Pancreas (tissue), 10 donors: ENCODE measurements at regions not wholly inside any gene's neighbourhood (a gene's known extent, or its start where the extent isn't known, plus 50 kb on each side); places are given as distances from the start of the nearest gene placed in this dataset.

ENCODE experiments used
- ATAC-seq, 4 donors: fragments of 200-7000 bp; cut with Tn5 transposase; one replicate each; pipeline versions ENCODE4 v1.8.0 to v1.9.1; 2020; ENCODE audit warnings: mild to moderate bottlenecking in 4 of 4, moderate library complexity in 4 of 4
- DNase-seq, 6 donors: peaks; one replicate each; pipeline ENCODE4 v3.0.0-alpha.2; 2020
- FAIRE-seq: peaks from 2 replicates; lab custom pipeline; 2012; peaks lifted over from hg19 to GRCh38; lab: Jason Lieb, UNC
- H3K27ac ChIP-seq, 4 donors: fragments of 200-600 bp; sonication (generic); 1 replicate in 3 of 4; 2 replicates in 1 of 4; pipeline versions ENCODE4 v1.5.0 to v1.8.0; 2020
- H3K27me3 ChIP-seq, 4 donors: fragments of 200-600 bp; one replicate each; pipeline ENCODE4 v1.8.0; 2021
- H3K36me3 ChIP-seq, 3 donors: fragments of 200-600 bp; sonication (generic) in 1 of 3; one replicate each; pipeline versions ENCODE4 v1.5.0 to v1.8.0; 2020 to 2021
- H3K4me1 ChIP-seq, 3 donors: fragments of 200-600 bp; one replicate each; pipeline ENCODE4 v1.8.0; 2021
- H3K4me3 ChIP-seq, 4 donors: fragments of 200-600 bp; sonication (generic) in 2 of 4; one replicate each; pipeline versions ENCODE4 v1.5.0 to v1.8.0; 2020 to 2021
- H3K9me3 ChIP-seq, 4 donors: fragments of 200-600 bp; one replicate each; pipeline ENCODE4 v1.8.0; 2021
- WGBS, 2 donors: extraction: QIAGEN DNeasy Blood & Tissue Kit; methylation state at CpG; one replicate each; pipeline ENCODE4 v1.1.7; 2013; 5-methylcytosine and 5-hydroxymethylcytosine counted together
- intact Hi-C, 3 donors: fragments of 100-400 bp; cut with DNase I; formaldehyde crosslinking; loops; one replicate each; pipeline versions ENCODE4 v1.11.1 to v1.14.2; 2022
- TF ChIP-seq, protein P1 (sequence below), 4 donors: fragments of 200-600 bp; sonication (generic) in 3 of 4; IDR thresholded peaks; one replicate each; pipeline versions ENCODE4 v1.5.0 to v1.8.0; 2021; ENCODE audit warnings: antibody characterized with exemption in 4 of 4
- donor health status: healthy with polysubstance abuse.
- donor health status: DM: no; HTN: no; CAD: no; lungs with moderate emphysema.
- donor health status: DM: no; HTN: no; CAD: no.
- donor health status: control.
- donor health status: control.
- donor health status: Bipolar disorder and iron deficiency.
- donor health status: DM: yes; HTN: yes; CAD: no.
- donor health status: DM: no; HTN: no; CAD: no.
- donor health status: DM: no; HTN: no; CAD: no.
- donor health status: DM: yes; HTN: yes; CAD: no.

DNA sequence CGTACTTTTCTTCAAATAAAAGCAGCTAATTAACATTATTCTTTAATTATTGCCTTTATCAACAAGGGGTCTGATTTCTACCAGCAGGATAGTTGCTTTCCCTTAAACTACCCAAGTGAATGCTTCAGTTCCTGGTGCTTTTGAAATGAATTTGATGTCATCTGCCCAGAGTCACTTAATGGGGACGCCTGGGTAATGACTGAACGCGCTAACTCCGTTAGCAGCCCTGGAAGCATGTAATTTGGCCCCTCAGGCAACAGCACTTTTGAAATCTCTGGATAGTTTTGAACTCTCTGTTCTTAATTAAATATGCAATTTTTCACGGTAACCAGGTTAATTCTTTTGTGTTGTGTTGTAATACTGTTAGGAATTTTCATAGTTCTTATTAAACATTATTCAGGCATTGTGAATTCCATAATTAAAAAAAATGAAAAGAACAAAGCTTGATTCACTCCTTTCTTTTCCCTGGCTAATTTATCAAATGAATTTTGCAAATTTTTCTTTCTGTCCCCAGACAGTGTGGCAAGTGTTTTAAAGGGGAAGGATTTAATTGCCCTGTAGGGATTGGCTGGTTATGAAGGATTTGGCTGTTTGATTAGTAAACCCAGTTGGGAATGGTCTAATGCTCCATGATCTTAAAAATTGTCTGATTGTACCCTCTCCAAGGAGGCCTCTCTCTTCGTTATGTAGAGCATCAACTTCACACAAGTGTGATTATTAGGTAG, 137.5 kb upstream of the MYL2 start:
- TF ChIP-seq, protein P1, sequence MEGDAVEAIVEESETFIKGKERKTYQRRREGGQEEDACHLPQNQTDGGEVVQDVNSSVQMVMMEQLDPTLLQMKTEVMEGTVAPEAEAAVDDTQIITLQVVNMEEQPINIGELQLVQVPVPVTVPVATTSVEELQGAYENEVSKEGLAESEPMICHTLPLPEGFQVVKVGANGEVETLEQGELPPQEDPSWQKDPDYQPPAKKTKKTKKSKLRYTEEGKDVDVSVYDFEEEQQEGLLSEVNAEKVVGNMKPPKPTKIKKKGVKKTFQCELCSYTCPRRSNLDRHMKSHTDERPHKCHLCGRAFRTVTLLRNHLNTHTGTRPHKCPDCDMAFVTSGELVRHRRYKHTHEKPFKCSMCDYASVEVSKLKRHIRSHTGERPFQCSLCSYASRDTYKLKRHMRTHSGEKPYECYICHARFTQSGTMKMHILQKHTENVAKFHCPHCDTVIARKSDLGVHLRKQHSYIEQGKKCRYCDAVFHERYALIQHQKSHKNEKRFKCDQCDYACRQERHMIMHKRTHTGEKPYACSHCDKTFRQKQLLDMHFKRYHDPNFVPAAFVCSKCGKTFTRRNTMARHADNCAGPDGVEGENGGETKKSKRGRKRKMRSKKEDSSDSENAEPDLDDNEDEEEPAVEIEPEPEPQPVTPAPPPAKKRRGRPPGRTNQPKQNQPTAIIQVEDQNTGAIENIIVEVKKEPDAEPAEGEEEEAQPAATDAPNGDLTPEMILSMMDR (IDR thresholded peaks at IDR 0.05) = no peak
- H3K27ac ChIP-seq = no peak overlapping the region
- WGBS, 2 donors = 59 to 67% methylated on average over 7 of the region's 7 CpGs

DNA sequence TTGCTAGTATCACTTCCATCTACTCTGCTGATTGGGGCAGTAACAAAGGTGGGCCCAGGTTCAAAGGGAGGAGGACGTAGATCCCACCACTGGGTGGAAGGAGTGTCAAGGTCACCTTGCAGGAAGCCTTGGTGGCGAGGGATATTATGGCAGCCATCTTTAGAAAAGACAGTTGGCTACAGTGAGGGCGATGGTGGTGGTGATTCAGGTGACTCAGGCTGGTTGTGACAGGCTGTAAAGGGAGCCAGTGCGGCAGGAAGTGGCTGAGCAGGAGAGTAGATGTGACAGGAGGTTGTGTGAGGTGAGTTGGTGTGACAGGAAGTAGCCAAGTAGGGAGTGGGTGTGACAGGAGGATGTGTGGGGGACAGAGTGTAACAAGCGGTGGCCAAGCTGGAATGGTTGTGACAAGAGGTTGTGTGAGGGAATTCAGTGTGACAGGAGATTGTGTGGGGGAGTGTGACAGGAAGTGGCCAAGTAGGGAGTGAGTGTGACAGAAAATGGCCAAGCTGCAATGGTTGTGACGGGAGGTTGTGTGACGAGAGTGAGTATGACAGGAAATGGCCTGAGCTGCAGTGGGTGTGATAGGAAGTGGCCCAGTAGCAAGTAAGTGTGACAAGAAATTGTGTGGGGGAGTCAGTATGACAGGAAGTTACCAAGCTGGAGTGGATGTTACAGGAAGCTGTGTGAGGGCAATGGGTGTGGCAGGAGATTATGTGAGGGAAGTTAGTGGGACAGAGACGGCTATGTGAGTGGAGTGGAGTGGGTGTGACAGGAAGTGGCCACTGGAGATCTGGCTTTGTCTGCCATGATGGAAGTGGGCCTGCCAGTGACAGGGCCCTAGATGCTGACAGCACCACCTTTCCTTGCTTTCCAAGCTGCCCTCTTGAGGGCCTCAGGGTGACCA, 136.5 kb upstream of the MYL2 start:
- Histone ChIP-seq H3K4me3 (no peak overlapping the region), H3K27me3 (no peaks in the 10 kb centered on the region), H3K4me1 (no peaks in the 10 kb centered on the region), H3K27ac (no peak overlapping the region), H3K36me3 (no peaks in the 10 kb centered on the region), H3K9me3 (no peaks in the 10 kb centered on the region)
- TF ChIP-seq, protein P1 (IDR thresholded peaks at IDR 0.05) = no peak
- DNase-seq = no peak
- WGBS, 2 donors = 89 to 90% methylated on average over 8 of the region's 8 CpGs
- peak in 1 of 4 donors; percentile 60 for ATAC-seq
- no peak for FAIRE-seq
- intact Hi-C loops = no loop called here

More for the DNA sequence above, 137.5 kb upstream of the MYL2 start:
- Histone ChIP-seq H3K36me3 (no peaks in the 10 kb centered on the region), H3K4me1 (no peaks in the 10 kb centered on the region), H3K4me3 (no peak overlapping the region), H3K9me3 (no peaks in the 10 kb centered on the region), H3K27me3 (no peaks in the 10 kb centered on the region)
- DNase-seq (no peak), ATAC-seq (no peak), FAIRE-seq (no peak)
- intact Hi-C loops = no loop called here

DNA sequence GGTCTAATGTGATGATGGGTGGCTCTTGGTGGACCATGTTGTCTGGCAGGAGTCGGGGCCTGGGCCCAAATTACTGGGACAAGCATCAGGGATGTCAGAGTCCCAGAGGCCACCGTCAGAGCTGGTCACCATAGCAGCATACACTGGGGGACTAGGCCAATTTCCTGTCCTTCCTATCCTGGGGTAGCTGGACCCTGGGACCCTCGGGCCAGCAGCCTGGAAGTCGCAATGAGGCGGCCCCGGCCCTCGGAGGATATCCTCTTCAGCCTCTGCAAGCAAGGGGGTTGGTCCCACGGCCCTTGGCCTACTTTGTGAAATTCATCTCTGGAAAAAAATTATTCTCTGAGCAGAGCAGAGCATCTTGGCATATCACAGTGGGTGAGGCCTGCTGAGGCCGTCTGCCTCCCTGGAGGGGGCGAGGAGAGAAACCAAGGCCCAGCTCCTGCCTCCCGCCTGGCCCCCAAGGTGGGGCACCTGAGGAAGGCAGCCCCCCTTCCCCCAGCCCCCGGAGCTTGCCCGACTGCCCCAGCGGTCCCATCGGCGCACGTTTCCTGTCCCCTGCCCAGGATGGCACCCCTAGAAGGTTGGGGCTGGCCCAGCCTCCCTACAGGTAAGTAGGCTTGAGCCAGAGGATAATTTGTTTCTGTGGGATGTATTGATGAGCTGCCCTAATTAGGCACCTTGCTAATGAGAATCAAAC, 135.0 kb upstream of the MYL2 start:
- DNase-seq (peak in 1 of 6 donors; percentile 38), ATAC-seq (no peak), FAIRE-seq (no peak)
- Histone ChIP-seq H3K36me3 (no peaks in the 10 kb centered on the region), H3K9me3 (no peaks in the 10 kb centered on the region), H3K27ac (no peak overlapping the region), H3K27me3 (no peaks in the 10 kb centered on the region), H3K4me1 (no peaks in the 10 kb centered on the region), H3K4me3 (no peak overlapping the region)
- intact Hi-C loops = no loop called here
- WGBS, 2 donors = 88 to 92% methylated on average over 17 of the region's 17 CpGs
- TF ChIP-seq, protein P1 (IDR thresholded peaks at IDR 0.05) = no peak

DNA sequence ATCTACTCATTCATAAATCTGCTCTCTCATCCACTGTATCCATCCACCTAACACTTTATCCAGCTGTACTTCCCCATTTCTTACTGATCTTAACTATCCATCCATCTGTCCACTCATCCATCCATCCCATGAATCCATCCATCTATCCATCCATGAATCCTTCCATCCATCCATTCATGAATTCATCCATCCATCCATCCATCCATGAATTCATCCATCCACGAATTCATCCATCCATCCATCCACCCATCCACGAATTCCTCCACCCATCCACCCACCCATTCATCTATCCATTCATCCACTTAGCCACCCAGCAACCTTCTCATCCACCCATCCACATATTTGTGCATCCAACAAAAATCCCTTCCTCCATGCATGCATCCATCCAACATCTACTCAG, 128.6 kb upstream of the MYL2 start:
- Histone ChIP-seq H3K9me3 (no peaks in the 10 kb centered on the region), H3K4me1 (no peaks in the 10 kb centered on the region), H3K36me3 (no peaks in the 10 kb centered on the region), H3K27ac (no peak overlapping the region), H3K27me3 (no peaks in the 10 kb centered on the region), H3K4me3 (no peak overlapping the region)
- TF ChIP-seq, protein P1 (IDR thresholded peaks at IDR 0.05) = no peak
- intact Hi-C loops = no loop called here
- FAIRE-seq (no peak), ATAC-seq (no peak), DNase-seq (no peak)
- WGBS, 2 donors = 46 to 70% methylated on average over 2 of the region's 2 CpGs
